ENCODE measurements at regions not wholly inside any gene's neighbourhood (a gene's known extent, or its start where the extent isn't known, plus 50 kb on each side); places are given as distances from the start of the nearest gene placed in this dataset.

DNA sequence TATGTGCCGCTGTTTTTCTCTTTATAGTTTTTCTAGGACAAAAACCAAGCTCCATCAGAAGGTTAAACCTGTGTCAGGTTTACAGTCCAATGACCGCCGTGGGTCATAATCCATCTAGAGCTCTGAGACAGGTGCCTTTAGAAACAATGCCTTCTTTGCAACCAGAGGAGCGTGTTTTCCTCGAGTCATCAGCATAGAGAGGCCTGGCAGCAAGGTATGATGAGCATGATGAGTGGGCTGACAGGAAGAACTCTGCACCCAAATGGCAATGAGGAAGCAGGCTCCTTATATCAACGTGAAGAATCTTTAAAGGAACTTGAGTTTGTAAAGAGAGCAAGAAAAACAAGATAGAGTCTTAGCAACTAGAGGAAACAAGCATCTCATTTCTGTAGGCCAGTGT, 60.5 kb upstream of the NUDT4 start:
- H3K4me3 Mint-ChIP-seq: no peak overlapping the region
- TF ChIP-seq, protein P1, sequence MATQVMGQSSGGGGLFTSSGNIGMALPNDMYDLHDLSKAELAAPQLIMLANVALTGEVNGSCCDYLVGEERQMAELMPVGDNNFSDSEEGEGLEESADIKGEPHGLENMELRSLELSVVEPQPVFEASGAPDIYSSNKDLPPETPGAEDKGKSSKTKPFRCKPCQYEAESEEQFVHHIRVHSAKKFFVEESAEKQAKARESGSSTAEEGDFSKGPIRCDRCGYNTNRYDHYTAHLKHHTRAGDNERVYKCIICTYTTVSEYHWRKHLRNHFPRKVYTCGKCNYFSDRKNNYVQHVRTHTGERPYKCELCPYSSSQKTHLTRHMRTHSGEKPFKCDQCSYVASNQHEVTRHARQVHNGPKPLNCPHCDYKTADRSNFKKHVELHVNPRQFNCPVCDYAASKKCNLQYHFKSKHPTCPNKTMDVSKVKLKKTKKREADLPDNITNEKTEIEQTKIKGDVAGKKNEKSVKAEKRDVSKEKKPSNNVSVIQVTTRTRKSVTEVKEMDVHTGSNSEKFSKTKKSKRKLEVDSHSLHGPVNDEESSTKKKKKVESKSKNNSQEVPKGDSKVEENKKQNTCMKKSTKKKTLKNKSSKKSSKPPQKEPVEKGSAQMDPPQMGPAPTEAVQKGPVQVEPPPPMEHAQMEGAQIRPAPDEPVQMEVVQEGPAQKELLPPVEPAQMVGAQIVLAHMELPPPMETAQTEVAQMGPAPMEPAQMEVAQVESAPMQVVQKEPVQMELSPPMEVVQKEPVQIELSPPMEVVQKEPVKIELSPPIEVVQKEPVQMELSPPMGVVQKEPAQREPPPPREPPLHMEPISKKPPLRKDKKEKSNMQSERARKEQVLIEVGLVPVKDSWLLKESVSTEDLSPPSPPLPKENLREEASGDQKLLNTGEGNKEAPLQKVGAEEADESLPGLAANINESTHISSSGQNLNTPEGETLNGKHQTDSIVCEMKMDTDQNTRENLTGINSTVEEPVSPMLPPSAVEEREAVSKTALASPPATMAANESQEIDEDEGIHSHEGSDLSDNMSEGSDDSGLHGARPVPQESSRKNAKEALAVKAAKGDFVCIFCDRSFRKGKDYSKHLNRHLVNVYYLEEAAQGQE (IDR thresholded peaks at IDR 0.05; ENCODE audit: unreplicated experiment): no peak
- TF ChIP-seq, protein P2, sequence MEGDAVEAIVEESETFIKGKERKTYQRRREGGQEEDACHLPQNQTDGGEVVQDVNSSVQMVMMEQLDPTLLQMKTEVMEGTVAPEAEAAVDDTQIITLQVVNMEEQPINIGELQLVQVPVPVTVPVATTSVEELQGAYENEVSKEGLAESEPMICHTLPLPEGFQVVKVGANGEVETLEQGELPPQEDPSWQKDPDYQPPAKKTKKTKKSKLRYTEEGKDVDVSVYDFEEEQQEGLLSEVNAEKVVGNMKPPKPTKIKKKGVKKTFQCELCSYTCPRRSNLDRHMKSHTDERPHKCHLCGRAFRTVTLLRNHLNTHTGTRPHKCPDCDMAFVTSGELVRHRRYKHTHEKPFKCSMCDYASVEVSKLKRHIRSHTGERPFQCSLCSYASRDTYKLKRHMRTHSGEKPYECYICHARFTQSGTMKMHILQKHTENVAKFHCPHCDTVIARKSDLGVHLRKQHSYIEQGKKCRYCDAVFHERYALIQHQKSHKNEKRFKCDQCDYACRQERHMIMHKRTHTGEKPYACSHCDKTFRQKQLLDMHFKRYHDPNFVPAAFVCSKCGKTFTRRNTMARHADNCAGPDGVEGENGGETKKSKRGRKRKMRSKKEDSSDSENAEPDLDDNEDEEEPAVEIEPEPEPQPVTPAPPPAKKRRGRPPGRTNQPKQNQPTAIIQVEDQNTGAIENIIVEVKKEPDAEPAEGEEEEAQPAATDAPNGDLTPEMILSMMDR (conservative IDR thresholded peaks at IDR 0.05; ENCODE audit: low read depth in 2 of 2): no peak
- no peak for TF ChIP-seq EZH2 (IDR thresholded peaks at IDR 0.05; ENCODE audit: low read depth, unreplicated experiment)
- no peak for TF ChIP-seq NANOG (IDR thresholded peaks at IDR 0.05; ENCODE audit: borderline replicate concordance)
- no peak for TF ChIP-seq EZH2phosphoT487 (IDR thresholded peaks at IDR 0.05; ENCODE audit: unreplicated experiment)
- TF ChIP-seq CREB1 (CRISPR knock-in tag; IDR thresholded peaks at IDR 0.05; ENCODE audit: low read depth): no peak
- TF ChIP-seq POLR2AphosphoS5 (IDR thresholded peaks at IDR 0.05; ENCODE audit: low read depth): no peak
- no peak for TF ChIP-seq JUNB (IDR thresholded peaks at IDR 0.05; ENCODE audit: unreplicated experiment)
- TF ChIP-seq ZNF331 (CRISPR knock-in tag; IDR thresholded peaks at IDR 0.05; ENCODE audit: low read depth): no peak
- TF ChIP-seq, protein P3, sequence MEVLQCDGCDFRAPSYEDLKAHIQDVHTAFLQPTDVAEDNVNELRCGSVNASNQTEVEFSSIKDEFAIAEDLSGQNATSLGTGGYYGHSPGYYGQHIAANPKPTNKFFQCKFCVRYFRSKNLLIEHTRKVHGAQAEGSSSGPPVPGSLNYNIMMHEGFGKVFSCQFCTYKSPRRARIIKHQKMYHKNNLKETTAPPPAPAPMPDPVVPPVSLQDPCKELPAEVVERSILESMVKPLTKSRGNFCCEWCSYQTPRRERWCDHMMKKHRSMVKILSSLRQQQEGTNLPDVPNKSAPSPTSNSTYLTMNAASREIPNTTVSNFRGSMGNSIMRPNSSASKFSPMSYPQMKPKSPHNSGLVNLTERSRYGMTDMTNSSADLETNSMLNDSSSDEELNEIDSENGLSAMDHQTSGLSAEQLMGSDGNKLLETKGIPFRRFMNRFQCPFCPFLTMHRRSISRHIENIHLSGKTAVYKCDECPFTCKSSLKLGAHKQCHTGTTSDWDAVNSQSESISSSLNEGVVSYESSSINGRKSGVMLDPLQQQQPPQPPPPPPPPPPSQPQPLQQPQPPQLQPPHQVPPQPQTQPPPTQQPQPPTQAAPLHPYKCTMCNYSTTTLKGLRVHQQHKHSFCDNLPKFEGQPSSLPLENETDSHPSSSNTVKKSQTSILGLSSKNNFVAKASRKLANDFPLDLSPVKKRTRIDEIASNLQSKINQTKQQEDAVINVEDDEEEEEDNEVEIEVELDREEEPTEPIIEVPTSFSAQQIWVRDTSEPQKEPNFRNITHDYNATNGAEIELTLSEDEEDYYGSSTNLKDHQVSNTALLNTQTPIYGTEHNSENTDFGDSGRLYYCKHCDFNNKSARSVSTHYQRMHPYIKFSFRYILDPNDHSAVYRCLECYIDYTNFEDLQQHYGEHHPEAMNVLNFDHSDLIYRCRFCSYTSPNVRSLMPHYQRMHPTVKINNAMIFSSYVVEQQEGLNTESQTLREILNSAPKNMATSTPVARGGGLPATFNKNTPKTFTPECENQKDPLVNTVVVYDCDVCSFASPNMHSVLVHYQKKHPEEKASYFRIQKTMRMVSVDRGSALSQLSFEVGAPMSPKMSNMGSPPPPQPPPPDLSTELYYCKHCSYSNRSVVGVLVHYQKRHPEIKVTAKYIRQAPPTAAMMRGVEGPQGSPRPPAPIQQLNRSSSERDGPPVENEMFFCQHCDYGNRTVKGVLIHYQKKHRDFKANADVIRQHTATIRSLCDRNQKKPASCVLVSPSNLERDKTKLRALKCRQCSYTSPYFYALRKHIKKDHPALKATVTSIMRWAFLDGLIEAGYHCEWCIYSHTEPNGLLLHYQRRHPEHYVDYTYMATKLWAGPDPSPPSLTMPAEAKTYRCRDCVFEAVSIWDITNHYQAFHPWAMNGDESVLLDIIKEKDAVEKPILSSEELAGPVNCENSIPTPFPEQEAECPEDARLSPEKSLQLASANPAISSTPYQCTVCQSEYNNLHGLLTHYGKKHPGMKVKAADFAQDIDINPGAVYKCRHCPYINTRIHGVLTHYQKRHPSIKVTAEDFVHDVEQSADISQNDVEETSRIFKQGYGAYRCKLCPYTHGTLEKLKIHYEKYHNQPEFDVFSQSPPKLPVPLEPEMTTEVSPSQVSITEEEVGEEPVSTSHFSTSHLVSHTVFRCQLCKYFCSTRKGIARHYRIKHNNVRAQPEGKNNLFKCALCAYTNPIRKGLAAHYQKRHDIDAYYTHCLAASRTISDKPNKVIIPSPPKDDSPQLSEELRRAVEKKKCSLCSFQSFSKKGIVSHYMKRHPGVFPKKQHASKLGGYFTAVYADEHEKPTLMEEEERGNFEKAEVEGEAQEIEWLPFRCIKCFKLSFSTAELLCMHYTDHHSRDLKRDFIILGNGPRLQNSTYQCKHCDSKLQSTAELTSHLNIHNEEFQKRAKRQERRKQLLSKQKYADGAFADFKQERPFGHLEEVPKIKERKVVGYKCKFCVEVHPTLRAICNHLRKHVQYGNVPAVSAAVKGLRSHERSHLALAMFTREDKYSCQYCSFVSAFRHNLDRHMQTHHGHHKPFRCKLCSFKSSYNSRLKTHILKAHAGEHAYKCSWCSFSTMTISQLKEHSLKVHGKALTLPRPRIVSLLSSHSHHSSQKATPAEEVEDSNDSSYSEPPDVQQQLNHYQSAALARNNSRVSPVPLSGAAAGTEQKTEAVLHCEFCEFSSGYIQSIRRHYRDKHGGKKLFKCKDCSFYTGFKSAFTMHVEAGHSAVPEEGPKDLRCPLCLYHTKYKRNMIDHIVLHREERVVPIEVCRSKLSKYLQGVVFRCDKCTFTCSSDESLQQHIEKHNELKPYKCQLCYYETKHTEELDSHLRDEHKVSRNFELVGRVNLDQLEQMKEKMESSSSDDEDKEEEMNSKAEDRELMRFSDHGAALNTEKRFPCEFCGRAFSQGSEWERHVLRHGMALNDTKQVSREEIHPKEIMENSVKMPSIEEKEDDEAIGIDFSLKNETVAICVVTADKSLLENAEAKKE (CRISPR knock-in tag; IDR thresholded peaks at IDR 0.05): no peak
- TF ChIP-seq STAT1 (IDR thresholded peaks at IDR 0.05; ENCODE audit: unreplicated experiment): no peak
- H3K4me2 ChIP-seq: no peak overlapping the region
- H2AFZ ChIP-seq: no peak overlapping the region; the same call in 1 of the 2 replicates
- no peaks in the 10 kb centered on the region for H3K27me3 Mint-ChIP-seq (ENCODE audit: insufficient read depth, low read depth, poor library complexity)
- H4K20me1 ChIP-seq (replicated peaks; ENCODE audit: insufficient read depth): no peaks in the 10 kb centered on the region
- no peaks in the 10 kb centered on the region for H3K36me3 Mint-ChIP-seq (ENCODE audit: low read depth)
- H3K9me2 ChIP-seq (ENCODE audit: insufficient read depth): peaks cover 5% of the 10 kb centered on the region; the same call in 1 of the 2 replicates
- H3K4me3 ChIP-seq: no peak overlapping the region
- DNase-seq (ENCODE audit: low spot score) (no peak), ATAC-seq (no peak)
- no peaks in the 10 kb centered on the region for H3K4me1 ChIP-seq (ENCODE audit: insufficient read depth)
- no peak overlapping the region for H3K27ac ChIP-seq (ENCODE audit: low read depth)
- no peak overlapping the region for H3K27ac Mint-ChIP-seq
- H3K36me3 ChIP-seq (ENCODE audit: insufficient read depth): no peaks in the 10 kb centered on the region
- H3K9me3 Mint-ChIP-seq: no peaks in the 10 kb centered on the region
- no peaks in the 10 kb centered on the region for H3K4me1 Mint-ChIP-seq
- no peaks in the 10 kb centered on the region for H3K27me3 ChIP-seq (ENCODE audit: insufficient read depth)
- H3F3A ChIP-seq (replicated peaks; ENCODE audit: low read depth): no peaks in the 10 kb centered on the region
- H3K79me2 ChIP-seq (replicated peaks; ENCODE audit: insufficient read depth): no peaks in the 10 kb centered on the region
